Suprapubic skin (tissue), 4 donors: ENCODE measurements at regions not wholly inside any gene's neighbourhood (a gene's known extent, or its start where the extent isn't known, plus 50 kb on each side); places are given as distances from the start of the nearest gene placed in this dataset.

Experiments used
- CTCF ChIP-seq, 2 donors: fragments of 200-600 bp in 1 of 2; fragments of 450-650 bp in 1 of 2; sonication (generic) in 1 of 2; IDR thresholded peaks; one replicate each; pipeline ENCODE4 v1.5.1; 2016 to 2019; ENCODE audit warnings: antibody characterized with exemption in 2 of 2, mild to moderate bottlenecking in 1 of 2, moderate library complexity in 1 of 2
- EP300 ChIP-seq: sonication (generic); formaldehyde crosslinking; IDR thresholded peaks from one replicate; pipeline ENCODE4 v1.6.1; 2017; ENCODE audit warnings: antibody characterized with exemption
- POLR2A ChIP-seq, 2 donors: fragments of 450-650 bp; IDR thresholded peaks; one replicate each; pipeline ENCODE4 v1.6.1; 2017; ENCODE audit warnings: antibody characterized with exemption in 2 of 2, mild to moderate bottlenecking in 2 of 2, moderate library complexity in 2 of 2
- POLR2AphosphoS5 ChIP-seq, 3 donors: sonication (generic); formaldehyde crosslinking; IDR thresholded peaks; one replicate each; pipeline ENCODE4 v1.6.1; 2017; ENCODE audit warnings: antibody characterized with exemption in 3 of 3

- no peak for TF ChIP-seq POLR2A (IDR thresholded peaks at IDR 0.05)
- no peak for TF ChIP-seq CTCF (IDR thresholded peaks at IDR 0.05)
- TF ChIP-seq POLR2AphosphoS5 (IDR thresholded peaks at IDR 0.05) = no peak
- no peak for TF ChIP-seq EP300
These were observed 84.1 kb upstream of the TBX3 start for GRCh38 chr12:114767906-114768722.
